PC-3 (cell line): ENCODE measurements at regions not wholly inside any gene's neighbourhood (a gene's known extent, or its start where the extent isn't known, plus 50 kb on each side); places are given as distances from the start of the nearest gene placed in this dataset.

Source experiments
- CTCF ChIP-seq: fragments of 300-600 bp; sonication (generic); conservative IDR thresholded peaks from 2 replicates; pipeline ENCODE4 v1.5.1; 2017; ENCODE audit warnings: antibody characterized with exemption, low read depth, mild to moderate bottlenecking, low read length
- EZH2 ChIP-seq: fragments of 300-600 bp; sonication (generic); IDR thresholded peaks from one replicate; pipeline ENCODE4 v1.6.1; 2017; ENCODE audit warnings: antibody characterized with exemption, mild to moderate bottlenecking, low read length; ENCODE audit not compliant: unreplicated experiment

GRCh38 chr3:64903006-64903405 is 215.2 kb upstream of the ADAMTS9 start:
- TF ChIP-seq CTCF (no peak), EZH2 (no peak)
